HepG2 (cell line): ENCODE measurements at regions not wholly inside any gene's neighbourhood (a gene's known extent, or its start where the extent isn't known, plus 50 kb on each side); places are given as distances from the start of the nearest gene placed in this dataset.

ENCODE experiments used
- ATAC-seq: fragments of 200-7000 bp; cut with Tn5 transposase; 3 replicates; pipeline ENCODE4 v1.9.1; 2020; ENCODE audit warnings: mild to moderate bottlenecking, moderate library complexity
- BruUV-seq: library from RNA; stranded (reverse); fragments of 400-500 nt; replicated peaks from 2 replicates; lab custom pipeline; 2021; lab: Mats Ljungman, UMichigan
- CTCF ChIA-PET: fragments of 300-600 bp; formaldehyde crosslinking; extraction: SDS; loops from one replicate; lab custom pipeline; 2021; ENCODE audit warnings: low total read pairs, inconsistent platforms, low intra/inter-chr PET ratio; lab: Yijun Ruan, JAX
- POLR2A ChIA-PET: fragments of 350-600 bp; sonication (Branson Sonifier 250); formaldehyde crosslinking; loops from one replicate; lab custom pipeline; 2020; ENCODE audit warnings: antibody characterized with exemption, inconsistent platforms; lab: Yijun Ruan, JAX
- DNase-seq: peaks from one replicate; pipeline ENCODE4 v3.0.0-alpha.2; 2015; ENCODE audit warnings: low spot score
- FAIRE-seq: peaks from 3 replicates; lab custom pipeline; 2011; peaks lifted over from hg19 to GRCh38; lab: Jason Lieb, UNC
- H2AFZ ChIP-seq: one replicate; pipeline ENCODE4 v1.6.1; 2011; ENCODE audit warnings: low read length, inconsistent platforms
- H3K27ac ChIP-seq: fragments of 300-600 bp; 3 replicates; pipeline ENCODE4 v1.8.0; 2011; ENCODE audit warnings: mixed run types, mild to moderate bottlenecking, mixed read lengths, low read length, inconsistent platforms; ENCODE audit not compliant: insufficient read depth; ENCODE audit errors: extremely low read length
- H3K27me3 ChIP-seq, 2 experiments: fragments of 200-600 bp in 1 of 2; 2 replicates in 1 of 2; 3 replicates in 1 of 2; pipeline versions ENCODE4 v1.6.0 to v1.8.0; 2011; ENCODE audit warnings: low read length in 2 of 2, mild to moderate bottlenecking in 2 of 2, moderate library complexity in 2 of 2, inconsistent platforms in 1 of 2; ENCODE audit not compliant: insufficient read depth in 2 of 2, control insufficient read depth in 1 of 2
- H3K36me3 ChIP-seq, 2 experiments: fragments of 200-600 bp in 1 of 2; replicated peaks in 1 of 2; 2 replicates in 1 of 2; 3 replicates in 1 of 2; pipeline versions ENCODE4 v1.5.1 to v1.8.0; 2011; ENCODE audit warnings: low read length in 2 of 2, inconsistent platforms in 1 of 2; ENCODE audit not compliant: insufficient read depth in 2 of 2, control insufficient read depth in 1 of 2
- H3K4me1 ChIP-seq: 2 replicates; pipeline ENCODE4 v1.5.1; 2012; ENCODE audit warnings: low read length, inconsistent platforms; ENCODE audit not compliant: insufficient read depth
- H3K4me2 ChIP-seq: 2 replicates; pipeline ENCODE4 v1.6.0; 2011; ENCODE audit warnings: low read depth, low read length, inconsistent platforms
- H3K4me3 ChIP-seq, 3 experiments: fragments of 200-600 bp in 1 of 3; sonication (generic), shearing (Covaris generic) in 1 of 3; replicated peaks in 1 of 3; 2 replicates each; pipeline ENCODE4 v1.5.1; 2011 to 2016; ENCODE audit warnings: low read length in 3 of 3, inconsistent platforms in 2 of 3, low read depth in 2 of 3, mild to moderate bottlenecking in 2 of 3, control low read depth in 1 of 3, mixed read lengths in 1 of 3; ENCODE audit not compliant: insufficient read depth in 1 of 3
- H3K79me2 ChIP-seq: one replicate; pipeline ENCODE4 v1.6.1; 2011; ENCODE audit warnings: low read length, inconsistent platforms; ENCODE audit not compliant: insufficient read depth
- H3K9ac ChIP-seq: 2 replicates; pipeline ENCODE4 v1.6.0; 2011; ENCODE audit warnings: mild to moderate bottlenecking, low read depth, low read length, inconsistent platforms; ENCODE audit not compliant: insufficient read depth
- H3K9me3 ChIP-seq: 2 replicates; pipeline ENCODE4 v1.5.1; 2012; ENCODE audit warnings: mild to moderate bottlenecking, low read length
- H4K20me1 ChIP-seq: 2 replicates; pipeline ENCODE4 v1.6.0; 2011; ENCODE audit warnings: inconsistent platforms, mild to moderate bottlenecking, low read length, moderate library complexity; ENCODE audit not compliant: insufficient read depth
- HDAC2 ChIP-seq: sonication (generic); formaldehyde crosslinking; IDR thresholded peaks from 2 replicates; pipeline ENCODE4 v1.4.0; 2020; ENCODE audit warnings: missing genetic modification reagents
- MAFF ChIP-seq: IDR thresholded peaks from 2 replicates; pipeline ENCODE4 v1.6.1; 2011; ENCODE audit warnings: low read depth, low read length, improper control_type of control experiment
- MAFK ChIP-seq, 2 experiments: IDR thresholded peaks in 1 of 2; conservative IDR thresholded peaks in 1 of 2; 2 replicates each; pipeline ENCODE4 v1.6.1; 2011; ENCODE audit warnings: improper control_type of control experiment in 2 of 2, low read length in 2 of 2
- ZNF329 ChIP-seq: sonication (generic); formaldehyde crosslinking; IDR thresholded peaks from 2 replicates; pipeline ENCODE4 v1.9.0; 2021; ENCODE audit warnings: low read depth, mild to moderate bottlenecking, missing genetic modification reagents
- WGBS: methylation state at CpG from one replicate; pipeline ENCODE4 v1.1.6; 2017; ENCODE audit warnings: low lambda C conversion rate; 5-methylcytosine and 5-hydroxymethylcytosine counted together
- in situ Hi-C: cut with HindIII; loops from 2 replicates; pipeline ENCODE4 v1.10.0; 2017; ENCODE audit warnings: low pct_unique_long_range_greater_than_20kb; ENCODE audit not compliant: extremely low pct_ligation_motif_present
- intact Hi-C: fragments of 100-400 bp; cut with micrococcal nuclease; formaldehyde crosslinking; loops from one replicate; pipeline ENCODE4 v1.10.0; 2022; ENCODE audit not compliant: unreplicated experiment

DNA sequence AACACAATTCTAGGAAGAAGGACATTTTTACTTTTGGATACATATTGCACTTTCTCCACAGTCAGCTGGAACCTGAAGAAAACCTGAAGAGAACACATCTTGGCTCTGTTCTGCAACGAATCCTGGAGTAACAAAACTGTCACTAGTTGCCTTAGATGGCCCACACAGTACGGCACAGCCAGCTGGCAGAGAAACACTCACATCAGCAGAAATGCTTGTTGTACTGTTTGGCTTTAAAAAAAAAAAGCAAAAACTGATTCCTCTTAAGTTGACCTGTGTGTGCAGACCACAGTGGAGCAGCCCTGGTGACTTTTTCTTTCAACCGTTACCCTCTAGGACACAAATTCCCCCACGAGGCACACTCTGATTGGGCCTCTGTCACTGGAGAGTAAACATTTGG is 152.3 kb upstream of the TWIST2 start:
- ChIA-PET POLR2A (no interaction called here), CTCF (no interaction called here)
- H3K4me1 ChIP-seq, result 0 out of 2 replicates have a peak, but pooled peaks cover 7% of the 10 kb centered on the region
- FAIRE-seq (peak; percentile 28), ATAC-seq (no peak), DNase-seq (no peak)
- no peaks in the 10 kb centered on the region for H3K9me3 ChIP-seq
- no peaks in the 10 kb centered on the region for H4K20me1 ChIP-seq
- no peaks in the 10 kb centered on the region for H3K79me2 ChIP-seq
- intact Hi-C loops, result no loop called here
- H3K27ac ChIP-seq, result no peak overlapping the region
- H3K9ac ChIP-seq, result no peak overlapping the region
- H3K36me3 ChIP-seq, result no peaks in the 10 kb centered on the region
- 1% methylated on average over 4 of the region's 4 CpGs for WGBS
- H3K27me3 ChIP-seq, result peaks cover 6 to 54% of the 10 kb centered on the region in 2 experiments; a peak in 4 of 5 replicates
- no peak overlapping the region for H3K4me3 ChIP-seq
- BruUV-seq, result no TSS peak
- H2AFZ ChIP-seq, result no peak overlapping the region
- H3K4me2 ChIP-seq, result no peak overlapping the region
- in situ Hi-C loops, result no loop called here
- TF ChIP-seq MAFK (conservative IDR thresholded peaks at IDR 0.05 in 1 of 2, IDR thresholded peaks at IDR 0.05 in 1 of 2; ENCODE audit: low read length in 2 of 2) (peak; percentile 54 to 55), MAFF (peak; percentile 53; the same call in 1 of the 2 replicates), HDAC2 (CRISPR knock-in tag) (no peak)

DNA sequence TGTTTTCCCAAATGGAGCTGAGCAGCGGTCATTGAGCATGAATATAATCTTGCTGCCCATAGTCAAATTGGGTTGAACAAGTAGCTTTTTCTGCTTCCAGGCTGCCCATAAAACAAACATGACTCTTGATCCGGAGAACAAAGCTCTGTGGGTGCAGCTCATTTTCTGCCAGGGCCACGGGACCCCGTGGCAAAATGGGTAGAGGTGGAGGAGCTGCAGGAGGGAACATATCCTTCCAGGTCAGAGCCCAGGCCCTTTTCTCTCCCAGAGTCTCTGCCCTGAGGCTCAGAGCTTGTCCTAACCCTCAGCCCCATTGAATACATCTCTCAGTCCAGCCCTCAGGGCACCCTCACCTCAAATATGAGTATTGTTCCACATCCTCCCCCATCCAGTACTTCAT is 151.6 kb upstream of the TWIST2 start:
- Histone ChIP-seq H3K27ac (no peak overlapping the region), H3K36me3 (no peaks in the 10 kb centered on the region), H3K79me2 (no peaks in the 10 kb centered on the region), H3K9ac (no peak overlapping the region), H2AFZ (no peak overlapping the region), H3K9me3 (no peaks in the 10 kb centered on the region), H3K4me1 (0 out of 2 replicates have a peak, but pooled peaks cover 7% of the 10 kb centered on the region), H3K4me3 (no peak overlapping the region), H4K20me1 (no peaks in the 10 kb centered on the region), H3K4me2 (no peak overlapping the region), H3K27me3 (peaks cover 6 to 56% of the 10 kb centered on the region in 2 experiments; a peak in 4 of 5 replicates)
- ATAC-seq, result no peak
- in situ Hi-C loops, result no loop called here
- intact Hi-C loops, result no loop called here
- DNase-seq, result no peak
- ChIA-PET POLR2A (no interaction called here), CTCF (no interaction called here)
- FAIRE-seq, result no peak
- TF ChIP-seq ZNF329, result no peak
- WGBS, result 20% methylated on average over 4 of the region's 4 CpGs
- no TSS peak for BruUV-seq
